CD4-positive, alpha-beta T cell treated with Interleukin-2 at 100 ng/mL for 4 hours (primary cell): ENCODE measurements at regions not wholly inside any gene's neighbourhood (a gene's known extent, or its start where the extent isn't known, plus 50 kb on each side); places are given as distances from the start of the nearest gene placed in this dataset.
"Not testable (repeated sequence)": the region's sequence is repeated elsewhere in the genome, so short reads cannot be mapped to it uniquely, and the experiment has no call there.

ENCODE experiments used
- DNase-seq: peaks from one replicate; pipeline ENCODE4 v3.0.0-alpha.2; 2020; ENCODE audit warnings: low spot score

GRCh38 chr2:56971383-56971974 is 787.7 kb downstream of the CCDC85A start:
- no peak for DNase-seq

GRCh38 chr2:56981554-56981953 is 797.8 kb downstream of the CCDC85A start:
- no peak for DNase-seq

GRCh38 chr2:56985609-56986008 is 801.8 kb downstream of the CCDC85A start:
- no peak for DNase-seq

GRCh38 chr2:57022496-57022895 is 838.7 kb downstream of the CCDC85A start:
- no peak for DNase-seq

- no peak for DNase-seq
These were observed 861.3 kb downstream of the CCDC85A start for GRCh38 chr2:57044931-57045635.

- no peak for DNase-seq
These were observed 865.5 kb downstream of the CCDC85A start for GRCh38 chr2:57049273-57049672.

GRCh38 chr2:57050007-57050406 is 866.2 kb downstream of the CCDC85A start:
- DNase-seq = no peak

GRCh38 chr2:57066301-57066700 is 882.5 kb downstream of the CCDC85A start:
- DNase-seq = not testable (repeated sequence)

GRCh38 chr2:57075226-57075625 is 891.4 kb downstream of the CCDC85A start:
- DNase-seq = no peak

- no peak for DNase-seq
These were observed 896.2 kb downstream of the CCDC85A start for GRCh38 chr2:57080035-57080434.

- no peak for DNase-seq
These were observed 901.0 kb downstream of the CCDC85A start for GRCh38 chr2:57084697-57085281.

GRCh38 chr2:57093020-57093419 is 909.2 kb downstream of the CCDC85A start:
- no peak for DNase-seq

GRCh38 chr2:57097855-57098254 is 914.1 kb downstream of the CCDC85A start:
- no peak for DNase-seq

GRCh38 chr2:57100436-57100835 is 916.6 kb downstream of the CCDC85A start:
- no peak for DNase-seq

- DNase-seq = no peak
These were observed 921.9 kb downstream of the CCDC85A start for GRCh38 chr2:57105694-57106093.

- DNase-seq = no peak
These were observed 923.6 kb downstream of the CCDC85A start for GRCh38 chr2:57107353-57107752.

GRCh38 chr2:57111531-57111930 is 927.7 kb downstream of the CCDC85A start:
- DNase-seq = no peak

- DNase-seq = no peak
These were observed 927.5 kb upstream of the VRK2 start for GRCh38 chr2:57119141-57119540.

- no peak for DNase-seq
These were observed 920.2 kb upstream of the VRK2 start for GRCh38 chr2:57126410-57126809.

- no peak for DNase-seq
These were observed 907.4 kb upstream of the VRK2 start for GRCh38 chr2:57139179-57139578.

GRCh38 chr2:57141269-57141668 is 905.3 kb upstream of the VRK2 start:
- DNase-seq = no peak

GRCh38 chr2:57146951-57147350 is 899.7 kb upstream of the VRK2 start:
- DNase-seq = no peak

- no peak for DNase-seq
These were observed 890.2 kb upstream of the VRK2 start for GRCh38 chr2:57156231-57156924.
